Colon (tissue), 2 donors: ENCODE measurements at regions not wholly inside any gene's neighbourhood (a gene's known extent, or its start where the extent isn't known, plus 50 kb on each side); places are given as distances from the start of the nearest gene placed in this dataset.
"Not testable (repeated sequence)": the region's sequence is repeated elsewhere in the genome, so short reads cannot be mapped to it uniquely, and the experiment has no call there.

ENCODE experiments used
- FAIRE-seq: peaks from 2 replicates; lab custom pipeline; 2012; peaks lifted over from hg19 to GRCh38; lab: Jason Lieb, UNC
- donor health status: control.
- donor health status: control.

DNA sequence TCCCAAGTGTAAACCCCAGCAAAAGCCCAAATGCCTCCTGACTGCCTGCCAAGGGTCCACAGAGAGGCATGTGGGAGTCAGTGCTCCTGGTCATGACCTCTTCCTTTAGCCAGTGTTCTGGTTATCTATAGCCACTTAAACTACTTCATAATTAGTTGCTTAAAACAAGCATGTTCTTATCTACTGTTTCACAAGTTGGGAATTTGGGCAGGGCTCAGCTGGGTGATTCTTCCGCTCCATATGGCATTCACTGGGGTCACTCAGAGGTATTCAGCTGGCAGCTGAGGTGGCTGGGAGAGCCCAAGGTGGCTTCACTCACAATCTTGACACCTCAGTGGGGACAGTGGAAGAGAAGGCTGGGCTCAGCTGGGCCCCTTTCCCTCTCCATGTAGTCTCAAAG lies 184.0 kb upstream of the RGS6 start:
- FAIRE-seq: no peak

DNA sequence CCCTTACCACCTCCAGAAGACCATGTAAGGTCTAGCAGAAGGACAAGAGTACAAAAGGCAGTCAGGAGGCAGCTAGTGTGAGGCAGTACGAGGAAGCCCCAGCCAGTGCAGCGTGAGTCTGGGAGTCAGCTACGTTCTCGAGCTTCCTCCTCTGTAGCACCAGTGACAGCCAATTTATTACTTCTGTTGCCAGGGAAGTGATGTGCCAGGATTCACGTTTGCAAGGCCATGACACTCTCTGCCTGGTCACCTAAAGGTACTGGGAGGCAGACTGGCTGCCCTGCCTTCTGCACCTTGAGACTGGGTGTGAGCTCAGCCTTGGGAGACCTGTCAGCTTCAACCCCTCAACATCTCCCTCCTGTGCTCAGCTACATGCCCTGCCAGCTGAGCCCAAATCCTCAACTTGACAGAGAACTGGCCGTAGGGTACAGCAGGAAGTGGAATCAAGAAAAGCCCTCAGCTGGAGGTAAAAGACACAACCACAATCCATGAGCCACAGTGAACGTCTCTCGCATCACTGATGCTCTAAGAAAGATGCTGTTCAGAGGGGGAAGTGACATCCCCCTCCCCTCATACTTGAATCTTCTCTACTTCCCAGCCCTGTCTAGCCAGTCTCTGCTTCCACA lies 182.5 kb upstream of the RGS6 start:
- FAIRE-seq: no peak

DNA sequence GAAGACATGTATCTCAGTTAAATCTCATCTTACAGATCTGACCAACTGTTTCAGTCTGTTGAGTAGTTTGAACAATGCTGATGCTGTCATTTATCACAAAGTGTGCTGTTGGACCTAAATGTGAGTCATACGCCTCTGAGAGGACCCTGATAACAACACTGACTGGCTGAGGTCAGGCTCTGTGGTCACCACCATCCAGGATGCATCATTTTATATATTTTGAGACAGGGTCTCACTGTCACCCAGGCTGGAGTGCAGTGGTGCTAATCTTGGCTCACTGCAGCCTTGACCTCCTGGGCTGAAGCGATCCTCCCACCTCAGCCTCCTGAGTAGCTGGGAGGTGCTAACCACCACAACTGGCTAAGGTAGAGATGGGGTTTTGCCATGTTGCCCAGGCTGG lies 181.0 kb upstream of the RGS6 start:
- no peak for FAIRE-seq

DNA sequence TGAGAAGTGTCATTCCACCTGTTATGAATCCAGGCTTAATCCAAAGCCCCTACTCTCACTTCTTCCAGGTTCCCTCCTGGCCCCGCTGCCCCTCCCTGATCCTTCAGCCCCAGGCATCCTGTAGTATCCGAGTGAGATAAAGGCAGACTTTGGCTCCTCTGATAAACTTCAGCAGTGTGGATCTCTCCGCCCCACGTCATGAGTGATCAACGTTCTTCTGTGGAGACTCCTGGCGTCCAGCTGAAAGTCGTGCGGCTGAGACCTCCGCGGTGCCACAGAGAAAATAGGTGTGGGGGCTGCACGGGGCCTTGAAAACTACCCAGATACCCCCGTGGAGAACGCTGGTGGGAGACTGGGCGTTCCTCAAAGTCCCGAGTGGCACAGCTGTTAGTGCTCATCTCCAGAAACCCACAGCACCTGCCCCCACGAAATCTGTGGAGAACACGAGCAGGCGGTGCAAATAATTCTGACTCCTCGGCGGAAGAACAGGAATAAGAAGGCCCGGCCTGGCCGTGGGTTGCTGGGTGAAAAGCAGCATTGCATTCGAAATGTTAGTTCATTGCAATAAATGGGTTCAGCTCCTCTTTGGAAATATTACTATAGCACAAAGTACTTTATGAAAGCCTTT lies 180.0 kb upstream of the RGS6 start:
- FAIRE-seq: no peak

DNA sequence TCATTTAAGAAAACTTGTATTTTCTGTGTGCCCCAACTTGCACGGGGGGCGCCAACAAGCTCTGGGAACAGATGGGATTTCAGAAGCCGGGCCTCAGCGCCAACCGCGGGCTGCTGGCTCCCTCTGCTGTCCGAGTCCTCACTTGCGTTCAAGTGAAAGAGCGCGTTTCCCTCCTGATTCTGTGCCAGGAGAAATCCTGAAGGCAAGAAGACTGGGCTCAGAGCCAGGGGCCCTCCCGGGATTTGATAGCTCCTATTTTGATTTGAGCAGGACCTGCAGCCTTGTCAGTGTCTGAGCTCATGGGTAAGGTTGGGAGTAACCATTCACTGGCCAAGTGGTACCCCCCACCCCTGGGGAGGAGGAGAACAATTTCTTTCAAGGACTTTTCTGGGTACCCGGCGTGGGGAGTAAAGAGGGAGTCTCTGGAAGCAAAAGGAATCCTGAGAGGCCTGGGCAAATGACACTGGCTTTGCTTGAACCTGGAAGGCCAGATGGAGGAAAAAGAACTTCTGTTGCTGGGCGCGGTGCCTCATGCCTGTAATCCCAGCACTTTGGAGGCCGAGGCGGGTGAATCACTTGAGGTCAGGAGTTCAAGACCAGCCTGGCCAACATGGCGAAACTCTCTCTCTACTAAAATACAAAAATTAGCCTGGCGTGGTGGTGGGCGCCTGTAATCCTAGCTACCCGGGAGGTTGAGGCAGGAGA lies 179.0 kb upstream of the RGS6 start:
- FAIRE-seq: no peak

DNA sequence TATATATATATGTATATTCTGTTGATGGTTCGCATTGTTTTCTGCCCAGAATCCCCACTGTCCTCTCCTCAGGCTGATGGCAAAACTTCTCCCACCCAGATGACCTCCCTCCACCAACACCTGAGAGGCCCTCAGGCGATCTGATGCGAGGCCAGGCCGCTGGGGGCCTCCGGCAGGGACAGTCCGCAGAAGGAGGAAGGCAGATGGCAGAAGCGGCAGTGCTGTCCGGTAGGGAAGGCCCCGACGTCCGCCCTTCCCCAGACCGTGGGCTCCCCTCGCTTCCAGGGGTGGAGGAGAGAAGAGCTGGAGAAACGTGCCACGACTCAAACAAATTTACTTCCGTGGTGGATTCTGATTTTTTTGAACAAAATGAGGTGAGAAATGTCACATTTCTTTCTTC lies 178.3 kb upstream of the RGS6 start:
- no peak for FAIRE-seq

DNA sequence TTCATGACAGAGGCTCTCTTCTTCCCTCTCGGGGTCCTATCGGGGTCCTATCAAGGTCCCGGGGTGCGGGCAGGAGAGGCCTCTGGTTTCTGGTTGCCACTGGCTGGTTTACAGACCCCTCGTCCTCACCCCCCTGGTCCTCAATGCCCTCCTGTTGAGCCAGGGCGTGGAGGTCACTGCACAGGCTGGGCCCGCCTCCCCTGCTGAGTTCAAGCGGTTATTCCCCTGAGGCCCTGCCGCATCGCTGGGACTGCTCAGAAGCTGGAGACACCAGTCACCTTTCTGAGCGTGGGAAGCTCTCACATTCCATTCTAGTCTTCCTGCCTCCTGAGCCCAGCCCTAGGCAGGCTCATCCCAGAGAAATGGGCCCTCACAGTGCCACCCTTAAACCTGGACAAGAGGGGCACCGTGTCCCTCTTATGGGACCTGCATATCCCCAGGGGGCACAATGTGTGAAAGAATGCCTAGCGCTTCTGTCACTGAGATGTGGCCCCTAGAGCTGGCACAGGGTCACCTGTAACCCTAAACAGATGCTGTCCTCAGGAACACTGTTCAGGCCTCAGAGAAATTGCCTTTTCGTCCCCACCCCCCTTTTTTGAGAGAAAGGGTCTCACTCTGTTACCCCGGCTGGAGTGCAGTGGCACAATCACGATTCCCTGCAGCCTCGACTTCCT lies 177.7 kb upstream of the RGS6 start:
- no peak for FAIRE-seq

DNA sequence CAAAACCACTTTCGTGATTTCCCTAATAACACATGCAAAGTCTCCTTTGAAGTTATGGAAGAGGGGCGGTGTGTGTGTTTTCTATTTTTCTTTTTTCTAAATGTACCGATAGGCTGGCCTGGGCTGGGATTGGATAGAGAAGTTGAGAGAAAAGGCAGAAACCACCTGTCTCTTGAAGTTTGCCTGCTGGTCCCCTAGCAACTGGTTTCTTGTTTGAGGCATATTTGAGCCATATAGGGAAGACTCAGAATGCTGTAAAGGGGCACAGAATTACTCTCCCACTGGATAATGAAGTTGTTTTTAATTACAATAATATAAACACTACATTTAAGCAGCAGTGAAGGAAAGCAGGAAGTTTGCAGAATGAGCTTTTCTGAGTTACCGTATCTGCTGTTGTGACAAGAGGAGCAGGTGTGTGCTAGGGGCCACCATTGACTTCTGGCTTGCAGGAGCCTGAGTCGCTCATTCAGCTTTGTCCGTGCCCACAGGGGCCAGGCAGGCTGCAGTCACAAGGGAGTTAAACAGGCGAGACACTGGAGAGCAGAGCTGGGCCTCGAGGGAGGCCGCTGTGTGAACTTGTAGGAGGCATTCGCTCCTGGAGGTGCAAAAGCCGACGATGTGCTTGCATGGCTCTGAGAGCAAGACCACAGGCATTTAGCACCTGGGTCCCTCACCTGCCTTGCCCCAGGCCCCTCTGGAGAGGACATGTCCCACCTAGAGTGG lies 173.8 kb upstream of the RGS6 start:
- FAIRE-seq: no peak

DNA sequence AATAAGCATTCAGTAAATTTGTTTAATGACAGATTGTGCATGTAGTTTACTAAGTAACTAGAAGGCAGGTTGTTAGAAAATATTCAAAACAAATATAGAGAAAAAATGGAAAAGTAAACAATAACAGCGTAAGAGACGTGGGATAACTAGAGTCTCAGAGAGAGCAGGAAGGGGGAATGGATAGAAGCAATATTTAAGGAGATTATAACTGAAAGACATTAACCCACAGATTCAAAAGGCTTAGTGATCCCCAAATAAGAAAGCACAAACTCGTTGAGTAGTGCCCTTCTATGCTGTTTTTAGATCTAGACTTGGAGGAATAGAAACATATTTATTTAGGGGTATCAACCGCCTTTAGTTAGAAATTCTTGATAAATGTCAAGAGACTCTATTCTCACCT lies 169.7 kb upstream of the RGS6 start:
- no peak for FAIRE-seq

DNA sequence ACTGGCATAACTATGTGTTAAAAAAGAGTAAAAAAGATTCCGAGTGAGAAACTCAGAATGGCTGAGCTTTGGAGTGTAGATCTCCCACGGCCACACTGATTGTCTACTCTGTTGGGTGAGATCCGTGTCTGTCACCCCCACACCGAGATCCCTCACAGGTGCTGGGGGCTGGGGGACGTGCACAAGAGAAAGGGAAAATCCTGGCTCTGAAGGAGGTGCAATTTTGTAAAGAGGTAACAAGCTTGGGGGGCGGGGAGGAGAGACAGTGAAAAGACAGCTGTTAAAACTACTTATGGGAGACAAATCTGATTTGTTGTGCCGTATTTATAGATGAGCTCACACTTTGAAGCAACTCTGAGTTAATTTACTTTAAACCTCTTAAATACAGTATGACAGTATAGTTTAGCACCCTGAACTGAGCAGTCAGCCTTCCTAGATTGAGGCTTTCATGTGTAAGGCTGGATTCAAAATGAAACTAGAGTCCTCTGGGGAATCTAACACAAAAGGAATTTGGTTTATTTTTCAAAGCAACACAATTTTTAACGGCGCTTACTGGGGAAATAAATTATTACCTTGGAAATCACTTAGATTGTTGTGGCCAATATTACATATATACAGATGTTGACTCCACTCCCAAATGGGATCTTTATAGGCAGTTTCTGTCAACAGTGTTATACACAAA lies 167.4 kb upstream of the RGS6 start:
- no peak for FAIRE-seq

DNA sequence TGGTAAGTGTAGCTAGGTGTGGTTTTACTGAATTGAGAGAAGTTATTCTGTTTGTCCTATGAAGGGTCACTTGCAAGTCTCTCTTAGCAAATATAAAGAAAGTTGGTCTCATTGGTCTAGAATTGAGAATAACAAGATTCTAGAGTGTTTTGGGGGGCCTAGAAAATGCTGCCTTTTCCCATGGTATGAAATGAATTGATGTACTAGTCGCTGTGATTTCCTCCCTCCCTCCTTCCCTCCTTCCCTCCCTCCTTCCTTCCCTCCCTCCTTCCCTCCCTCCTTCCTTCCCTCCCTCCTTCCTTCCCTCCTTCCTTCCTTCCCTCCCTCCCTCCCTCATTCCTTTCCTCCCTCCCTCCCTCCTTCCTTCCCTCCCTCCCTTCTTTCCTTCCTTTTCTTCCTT lies 166.7 kb upstream of the RGS6 start:
- FAIRE-seq: no peak

DNA sequence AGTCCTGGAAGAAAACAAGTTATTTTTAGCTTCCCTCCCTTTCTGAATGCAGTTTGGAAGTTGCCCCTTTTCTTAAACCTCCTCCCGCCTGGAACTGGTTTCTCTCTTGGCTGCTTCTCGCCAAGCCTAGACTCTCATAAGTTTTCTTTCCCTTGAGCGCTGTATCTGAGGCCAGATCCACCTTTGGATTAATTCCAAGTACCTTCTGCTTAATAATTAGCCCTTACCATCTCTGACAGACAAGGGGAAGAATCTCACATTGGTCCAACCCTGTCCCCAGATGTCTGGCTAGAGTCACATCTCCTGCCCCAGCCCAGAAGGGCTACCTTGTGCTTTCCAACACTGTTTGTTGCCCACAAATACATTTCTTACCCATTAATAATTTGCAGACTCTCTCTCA lies 161.8 kb upstream of the RGS6 start:
- no peak for FAIRE-seq

DNA sequence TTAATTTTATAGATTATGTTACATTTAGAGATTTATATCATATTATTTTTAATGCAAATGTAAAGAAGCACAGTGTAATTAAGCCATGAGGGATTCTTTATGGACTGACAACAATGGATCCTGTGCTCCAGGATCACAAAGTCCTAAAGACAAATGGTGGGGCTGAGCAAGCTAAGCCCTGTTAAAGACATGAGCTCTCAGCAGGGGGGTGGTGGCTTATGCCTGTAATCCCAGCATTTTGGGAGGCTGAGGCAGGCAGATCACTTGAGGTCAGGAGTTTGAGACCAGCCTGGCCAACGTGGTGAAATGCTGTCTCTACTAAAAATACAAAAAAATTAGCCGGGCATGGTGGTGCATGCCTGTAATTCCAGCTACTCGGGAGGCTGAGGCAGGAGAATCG lies 160.8 kb upstream of the RGS6 start:
- not testable (repeated sequence) for FAIRE-seq

DNA sequence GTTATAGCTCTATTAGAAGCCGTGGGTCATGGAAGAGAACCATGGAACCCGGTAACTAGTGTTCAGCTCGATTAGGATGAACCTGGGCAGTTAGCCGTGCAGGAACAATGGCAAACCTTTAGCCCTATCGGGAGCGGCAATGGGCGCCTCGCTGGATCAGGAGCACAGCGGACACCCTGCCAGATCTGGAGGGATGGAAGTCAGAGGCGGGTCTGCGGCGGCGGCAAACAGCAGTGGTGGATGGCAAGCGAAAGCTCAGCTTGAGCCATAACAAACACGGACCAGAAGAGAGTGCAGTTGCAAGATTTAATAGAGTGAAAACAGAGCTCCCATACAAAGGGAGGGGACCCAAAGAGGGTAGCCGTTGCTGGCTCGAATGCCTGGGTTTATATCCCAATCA lies 160.2 kb upstream of the RGS6 start:
- not testable (repeated sequence) for FAIRE-seq

DNA sequence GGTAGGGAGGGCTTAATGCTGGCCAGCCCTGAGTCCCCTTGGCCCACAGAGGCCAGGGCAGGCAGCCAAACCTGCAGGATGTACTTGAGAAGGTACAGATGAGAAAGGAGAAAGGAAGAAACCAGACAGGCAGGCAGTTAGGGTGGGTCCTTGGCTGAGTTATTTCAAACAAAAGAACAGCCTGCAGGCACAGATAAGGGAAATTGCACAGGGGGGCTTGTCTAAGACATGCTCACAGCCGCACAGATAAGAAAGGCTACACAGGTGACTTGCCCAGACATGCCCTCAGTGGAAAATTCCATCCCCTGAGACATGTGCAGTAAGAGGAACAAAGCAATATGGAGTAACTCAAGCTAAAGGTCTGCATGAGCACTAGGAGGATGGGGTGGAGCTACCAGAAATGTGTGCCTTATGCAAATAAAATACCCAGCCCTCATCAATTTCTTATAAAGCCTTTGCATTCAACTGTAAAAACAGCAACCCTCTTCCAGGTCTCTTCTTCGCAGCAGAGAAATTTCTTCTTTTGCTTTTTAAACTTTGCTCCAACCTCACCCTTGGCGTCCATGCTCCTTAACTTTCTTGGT lies 158.2 kb upstream of the RGS6 start:
- no peak for FAIRE-seq

DNA sequence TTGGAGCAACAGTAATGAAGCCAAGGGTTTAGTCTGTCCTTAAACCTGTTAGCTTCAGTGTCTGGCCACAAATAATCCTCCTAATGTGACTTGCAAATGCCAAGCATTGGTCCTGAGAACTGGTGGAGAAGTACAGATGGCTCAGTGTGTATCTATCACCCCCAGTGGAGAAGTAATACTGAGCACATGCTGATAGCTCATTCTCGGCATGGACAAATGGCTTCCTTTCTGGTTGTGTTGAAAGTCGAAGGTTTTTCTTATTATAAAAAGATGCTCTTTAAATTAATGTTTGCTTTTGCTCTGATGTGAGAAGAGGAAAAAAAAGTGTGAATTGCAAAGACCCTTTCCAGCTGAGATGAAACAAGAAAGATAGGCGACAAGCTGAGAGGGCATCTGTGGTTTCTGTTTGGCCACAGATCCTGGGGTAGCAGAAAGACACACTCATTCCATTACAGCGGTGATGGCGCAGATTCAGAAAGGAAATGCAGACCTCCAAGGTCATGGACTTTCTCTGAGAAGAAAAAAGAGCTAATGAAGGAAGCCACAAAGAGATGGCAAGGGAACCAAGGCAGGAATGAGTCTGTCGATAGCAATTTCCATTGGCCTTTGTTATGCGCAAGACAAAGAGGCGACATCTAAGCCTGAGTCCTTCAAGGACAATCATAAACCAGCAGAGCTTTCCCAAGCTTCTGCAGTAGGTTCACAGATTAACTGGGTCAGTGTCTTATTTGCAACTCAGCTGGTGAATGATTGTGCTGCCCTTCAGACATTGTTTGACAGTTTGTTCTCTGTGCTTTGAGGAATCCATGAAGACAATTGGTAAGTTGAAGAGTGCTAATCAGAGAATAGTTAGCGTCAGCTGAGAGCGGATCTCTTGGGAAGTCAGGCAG lies 155.5 kb upstream of the RGS6 start:
- no peak for FAIRE-seq

DNA sequence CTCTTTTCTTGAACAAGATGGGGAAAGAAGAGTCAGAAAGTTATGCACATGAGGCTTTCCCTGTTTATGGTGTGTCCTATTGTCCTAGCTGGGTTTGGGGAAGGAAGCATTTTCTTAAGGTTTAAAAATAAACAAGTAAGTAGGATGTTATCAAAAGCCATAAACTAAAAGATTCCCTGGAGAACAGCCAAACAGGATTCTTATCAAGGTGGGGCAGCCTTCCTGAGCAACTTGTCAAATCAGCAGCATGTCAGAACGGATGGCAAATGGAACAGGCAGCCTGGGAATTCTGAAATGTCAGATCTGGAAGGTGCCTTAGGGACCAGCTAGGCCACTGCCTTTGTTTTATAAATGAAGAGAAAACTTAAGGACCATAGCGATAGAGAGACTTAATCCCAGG lies 152.2 kb upstream of the RGS6 start:
- no peak for FAIRE-seq

DNA sequence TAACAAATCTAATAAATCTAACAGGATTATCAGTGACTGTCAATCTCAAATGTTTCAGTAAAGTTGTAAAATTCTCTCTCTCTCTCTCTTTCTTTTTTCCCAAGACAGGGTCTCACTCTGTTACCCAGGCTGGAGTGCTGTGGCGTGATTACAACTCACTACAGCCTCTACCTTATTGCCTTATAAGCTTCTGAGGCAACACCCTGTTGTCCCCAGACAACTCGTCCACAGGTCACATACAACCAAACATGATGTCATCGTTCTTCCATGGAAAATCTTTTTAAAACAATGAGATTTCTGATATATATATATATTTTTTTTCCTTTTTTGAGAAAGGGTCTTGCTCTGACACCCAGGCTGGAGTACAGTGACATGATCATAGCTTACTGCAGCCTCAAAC lies 151.4 kb upstream of the RGS6 start:
- FAIRE-seq: no peak

DNA sequence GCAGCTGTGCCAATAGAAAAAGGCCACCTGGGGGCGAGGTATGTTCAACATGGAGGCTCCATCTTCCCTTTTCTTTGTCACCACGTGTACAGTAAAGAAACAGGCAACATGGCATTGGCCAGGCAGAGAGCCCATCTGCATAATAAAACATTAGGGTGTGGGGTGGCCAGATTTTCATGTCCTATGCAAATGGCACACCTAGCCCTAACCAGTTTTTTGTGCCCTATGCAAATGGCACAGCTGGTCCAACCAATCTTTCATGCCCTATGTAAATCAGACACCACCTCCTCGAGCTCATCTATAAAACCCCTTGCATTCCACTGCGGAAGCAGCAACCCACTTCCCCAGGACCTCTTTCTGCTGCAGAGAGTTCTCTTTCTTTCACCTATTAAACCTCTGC lies 149.1 kb upstream of the RGS6 start:
- no peak for FAIRE-seq

DNA sequence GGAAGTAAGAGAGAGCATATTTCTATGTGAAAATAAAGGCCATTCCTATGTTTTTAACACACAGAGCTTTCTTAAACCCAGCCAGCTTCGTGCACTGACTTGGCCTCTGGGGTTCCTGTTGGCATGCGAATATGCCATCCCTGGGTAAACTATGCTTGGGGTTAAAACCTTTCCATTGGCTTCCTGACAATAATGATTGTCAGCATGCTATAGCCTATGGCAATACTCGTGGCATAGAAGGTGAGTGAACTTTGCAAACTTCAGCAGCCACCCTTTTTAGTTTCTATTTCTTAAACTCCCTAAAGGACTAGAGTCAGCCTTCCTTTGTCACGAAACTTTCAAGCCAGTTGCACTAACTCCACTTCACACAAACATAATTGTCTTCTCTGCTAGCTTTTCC lies 148.4 kb upstream of the RGS6 start:
- no peak for FAIRE-seq

DNA sequence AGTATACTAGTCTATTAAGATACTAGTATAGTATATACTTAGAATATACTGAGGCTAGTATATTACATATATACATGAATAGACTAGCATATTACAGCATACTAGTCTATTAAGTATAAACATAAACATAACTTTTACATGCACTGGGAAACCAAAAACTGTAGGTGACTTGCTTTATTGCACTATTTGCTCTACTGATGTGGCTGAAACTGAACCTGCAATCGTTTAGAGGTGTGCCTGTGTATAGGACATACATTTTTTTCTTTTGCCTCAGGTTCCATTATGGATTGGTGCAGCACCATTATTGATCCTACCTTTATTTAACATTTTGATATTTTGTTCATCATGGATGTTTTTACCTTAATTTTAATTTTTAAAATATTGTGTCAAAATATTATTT lies 143.2 kb upstream of the RGS6 start:
- no peak for FAIRE-seq
